HEK293 (cell line): ENCODE measurements at regions not wholly inside any gene's neighbourhood (a gene's known extent, or its start where the extent isn't known, plus 50 kb on each side); places are given as distances from the start of the nearest gene placed in this dataset.

Source experiments
- ELK4 ChIP-seq: IDR thresholded peaks from 2 replicates; pipeline ENCODE4 v1.6.1; 2011; ENCODE audit warnings: mild to moderate bottlenecking, low read depth, low read length, borderline replicate concordance
- HOXC10 ChIP-seq: sonication (generic); formaldehyde crosslinking; IDR thresholded peaks from 2 replicates; pipeline ENCODE4 v1.8.1; 2023; ENCODE audit warnings: mild to moderate bottlenecking, missing genetic modification reagents
- RBAK ChIP-seq: fragments of 450-650 bp; formaldehyde crosslinking; IDR thresholded peaks from 2 replicates; pipeline ENCODE4 v1.5.1; 2016; ENCODE audit warnings: missing biosample characterization, missing genetic modification characterization
- ZBTB7A ChIP-seq: fragments of 450-650 bp; formaldehyde crosslinking; IDR thresholded peaks from 2 replicates; pipeline ENCODE4 v1.5.1; 2016; ENCODE audit warnings: low read depth, missing biosample characterization, missing genetic modification characterization
- ZNF10 ChIP-seq: fragments of 450-650 bp; formaldehyde crosslinking; IDR thresholded peaks from 2 replicates; pipeline ENCODE4 v1.5.1; 2017; ENCODE audit warnings: missing biosample characterization, missing genetic modification characterization
- ZNF350 ChIP-seq: fragments of 450-650 bp; formaldehyde crosslinking; IDR thresholded peaks from 2 replicates; pipeline ENCODE4 v1.5.0; 2017; ENCODE audit warnings: missing biosample characterization, mild to moderate bottlenecking, missing genetic modification characterization

GRCh38 chr6:9056556-9056955, 621.2 kb upstream of the SLC35B3 start:
- TF ChIP-seq ZNF10 (no peak), ZNF350 (tag by site-specific recombination) (no peak), HOXC10 (no peak), RBAK (tag by site-specific recombination) (no peak), ZBTB7A (tag by site-specific recombination) (no peak), ELK4 (no peak)
